Epithelial cell of esophagus (primary cell): ENCODE measurements at regions not wholly inside any gene's neighbourhood (a gene's known extent, or its start where the extent isn't known, plus 50 kb on each side); places are given as distances from the start of the nearest gene placed in this dataset.

Experiments
- DNase-seq: peaks from one replicate; pipeline ENCODE4 v3.0.0; 2010; ENCODE audit warnings: low read depth
- H3K4me3 ChIP-seq: 2 replicates; pipeline ENCODE4 v1.5.1; 2011; ENCODE audit warnings: mild to moderate bottlenecking, low read length, control low read depth
- CTCF ChIP-seq: IDR thresholded peaks from 2 replicates; pipeline ENCODE4 v1.5.1; 2011; ENCODE audit warnings: low read depth, mild to moderate bottlenecking, low read length, control low read depth, inconsistent platforms; ENCODE audit not compliant: insufficient read depth; ENCODE audit errors: missing control alignments

- TF ChIP-seq CTCF, result no peak
- no peak overlapping the region for H3K4me3 ChIP-seq
- no peak for DNase-seq
Observed at GRCh38 chr7:109309790-109310189, 740.1 kb downstream of the DNAJB9 start.

- no peak overlapping the region for H3K4me3 ChIP-seq
- TF ChIP-seq CTCF, result no peak
- no peak for DNase-seq
Observed at GRCh38 chr7:109318136-109318535, 748.5 kb downstream of the DNAJB9 start.

GRCh38 chr7:109322833-109323232 lies 753.2 kb downstream of the DNAJB9 start:
- TF ChIP-seq CTCF, result no peak
- no peak for DNase-seq
- H3K4me3 ChIP-seq, result no peak overlapping the region

GRCh38 chr7:109331423-109331822 lies 761.7 kb downstream of the DNAJB9 start:
- DNase-seq, result no peak

DNA sequence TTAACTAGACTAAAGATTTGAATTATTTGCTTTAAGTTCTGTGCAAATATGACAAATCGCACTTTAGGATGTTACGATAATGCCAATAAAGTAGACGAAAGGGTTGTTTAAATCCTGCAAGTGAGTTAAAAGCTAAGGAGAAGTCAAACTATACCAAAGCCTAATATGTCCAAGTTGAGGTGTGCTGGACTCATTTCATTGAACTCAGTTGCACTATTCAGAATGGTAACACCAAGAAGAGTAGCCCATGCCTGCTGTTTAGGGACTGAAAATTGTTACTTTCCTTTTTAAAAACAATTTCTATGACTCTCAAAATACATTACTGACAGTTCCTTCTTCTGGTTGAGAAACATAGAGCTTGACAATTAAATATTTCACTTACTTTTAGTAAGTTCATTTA lies 766.3 kb downstream of the DNAJB9 start:
- no peak for DNase-seq
- TF ChIP-seq CTCF, result no peak
- H3K4me3 ChIP-seq, result no peak overlapping the region

More at GRCh38 chr7:109331423-109331822, 761.7 kb downstream of the DNAJB9 start:
- no peak overlapping the region for H3K4me3 ChIP-seq
- TF ChIP-seq CTCF, result no peak

GRCh38 chr7:109336531-109336930 lies 766.9 kb downstream of the DNAJB9 start:
- no peak overlapping the region for H3K4me3 ChIP-seq
- no peak for DNase-seq
- TF ChIP-seq CTCF, result no peak

DNA sequence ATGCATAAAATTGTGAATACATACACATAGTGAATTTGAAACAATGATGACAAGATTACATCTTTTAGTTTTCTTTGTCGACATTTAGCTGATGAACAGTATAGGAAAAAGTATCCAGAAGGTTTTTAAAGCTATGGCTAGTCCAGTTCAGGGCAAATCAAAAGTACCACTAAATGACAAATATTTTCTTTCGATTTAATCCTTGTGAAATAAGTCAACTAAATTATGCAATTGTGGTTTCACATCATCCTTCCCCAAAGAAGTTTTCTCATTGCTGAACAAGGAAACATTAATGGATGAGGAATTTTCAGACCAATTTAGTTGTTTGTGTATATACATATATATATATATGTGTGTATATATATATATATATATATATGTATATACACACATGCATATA lies 774.0 kb downstream of the DNAJB9 start:
- TF ChIP-seq CTCF, result no peak
- DNase-seq, result peak; percentile 17
- H3K4me3 ChIP-seq, result no peak overlapping the region
